ENCODE measurements at regions not wholly inside any gene's neighbourhood (a gene's known extent, or its start where the extent isn't known, plus 50 kb on each side); places are given as distances from the start of the nearest gene placed in this dataset.
"Not testable (repeated sequence)": the region's sequence is repeated elsewhere in the genome, so short reads cannot be mapped to it uniquely, and the experiment has no call there.

- Mint-ChIP-seq H3K9me3 (ENCODE audit: unreplicated experiment) (no peaks in the 10 kb centered on the region), H3K27me3 (ENCODE audit: unreplicated experiment) (no peaks in the 10 kb centered on the region), H3K27ac (ENCODE audit: unreplicated experiment) (no peak overlapping the region), H3K4me3 (ENCODE audit: unreplicated experiment) (no peak overlapping the region), H3K36me3 (ENCODE audit: low read depth, unreplicated experiment) (no peaks in the 10 kb centered on the region), H3K4me1 (ENCODE audit: unreplicated experiment) (no peaks in the 10 kb centered on the region)
- no peak for TF ChIP-seq CTCF (IDR thresholded peaks at IDR 0.05; ENCODE audit: unreplicated experiment)
- DNase-seq (ENCODE audit: low spot score) = no peak
Measured at GRCh38 chr11:80718611-80719291, 1277.9 kb upstream of the TENM4 start.

- Mint-ChIP-seq H3K4me3 (ENCODE audit: unreplicated experiment) (no peak overlapping the region), H3K36me3 (ENCODE audit: low read depth, unreplicated experiment) (no peaks in the 10 kb centered on the region), H3K4me1 (ENCODE audit: unreplicated experiment) (no peaks in the 10 kb centered on the region), H3K9me3 (ENCODE audit: unreplicated experiment) (no peaks in the 10 kb centered on the region), H3K27ac (ENCODE audit: unreplicated experiment) (no peak overlapping the region), H3K27me3 (ENCODE audit: unreplicated experiment) (no peaks in the 10 kb centered on the region)
- TF ChIP-seq CTCF (IDR thresholded peaks at IDR 0.05; ENCODE audit: unreplicated experiment) = no peak
- no peak for DNase-seq (ENCODE audit: low spot score)
Measured at GRCh38 chr11:80702264-80702663, 1261.4 kb upstream of the TENM4 start.

GRCh38 chr11:80700386-80700785 lies 1259.6 kb upstream of the TENM4 start:
- H3K9me3 Mint-ChIP-seq (ENCODE audit: unreplicated experiment) = no peaks in the 10 kb centered on the region
- H3K36me3 Mint-ChIP-seq (ENCODE audit: low read depth, unreplicated experiment) = no peaks in the 10 kb centered on the region
- H3K4me3 Mint-ChIP-seq (ENCODE audit: unreplicated experiment) = no peak overlapping the region
- no peak for DNase-seq (ENCODE audit: low spot score)
- H3K27ac Mint-ChIP-seq (ENCODE audit: unreplicated experiment) = no peak overlapping the region
- no peaks in the 10 kb centered on the region for H3K4me1 Mint-ChIP-seq (ENCODE audit: unreplicated experiment)
- no peaks in the 10 kb centered on the region for H3K27me3 Mint-ChIP-seq (ENCODE audit: unreplicated experiment)
- no peak for TF ChIP-seq CTCF (IDR thresholded peaks at IDR 0.05; ENCODE audit: unreplicated experiment)

- H3K9me3 Mint-ChIP-seq (ENCODE audit: unreplicated experiment); H3K27ac Mint-ChIP-seq (ENCODE audit: unreplicated experiment); DNase-seq (ENCODE audit: low spot score); H3K36me3 Mint-ChIP-seq (ENCODE audit: low read depth, unreplicated experiment); H3K4me1 Mint-ChIP-seq (ENCODE audit: unreplicated experiment); H3K4me3 Mint-ChIP-seq (ENCODE audit: unreplicated experiment); H3K27me3 Mint-ChIP-seq (ENCODE audit: unreplicated experiment): not testable (repeated sequence)
Measured at GRCh38 chr11:80699406-80700177, 1258.8 kb upstream of the TENM4 start.

GRCh38 chr11:80698637-80699036 lies 1257.8 kb upstream of the TENM4 start:
- H3K4me3 Mint-ChIP-seq (ENCODE audit: unreplicated experiment) = no peak overlapping the region
- no peak for TF ChIP-seq CTCF (IDR thresholded peaks at IDR 0.05; ENCODE audit: unreplicated experiment)
- H3K27ac Mint-ChIP-seq (ENCODE audit: unreplicated experiment) = no peak overlapping the region
- H3K36me3 Mint-ChIP-seq (ENCODE audit: low read depth, unreplicated experiment) = no peaks in the 10 kb centered on the region
- no peaks in the 10 kb centered on the region for H3K9me3 Mint-ChIP-seq (ENCODE audit: unreplicated experiment)
- H3K4me1 Mint-ChIP-seq (ENCODE audit: unreplicated experiment) = no peaks in the 10 kb centered on the region
- DNase-seq (ENCODE audit: low spot score) = no peak
- H3K27me3 Mint-ChIP-seq (ENCODE audit: unreplicated experiment) = no peaks in the 10 kb centered on the region
